CD4-positive, alpha-beta memory T cell (primary cell): ENCODE measurements at regions not wholly inside any gene's neighbourhood (a gene's known extent, or its start where the extent isn't known, plus 50 kb on each side); places are given as distances from the start of the nearest gene placed in this dataset.

Experiments used
- CTCF ChIA-PET: fragments of 350-600 bp; sonication (Branson Sonifier 250); formaldehyde crosslinking; loops from one replicate; lab custom pipeline; 2021; ENCODE audit warnings: inconsistent platforms; ENCODE audit not compliant: partially characterized antibody; lab: Charles Lee
- POLR2A ChIA-PET: fragments of 350-600 bp; sonication (Branson Sonifier 250); formaldehyde crosslinking; loops from one replicate; lab custom pipeline; 2021; ENCODE audit not compliant: partially characterized antibody; lab: Charles Lee
- DNase-seq, 5 donors: peaks; one replicate each; pipeline versions ENCODE4 v3.0.0 to v3.0.0-alpha.2; 2020 to 2022; ENCODE audit warnings: mixed read lengths in 1 of 5
- H3K27ac ChIP-seq: one replicate; pipeline ENCODE4 v1.7.0; 2013; ENCODE audit warnings: low read depth, low read length
- H3K27me3 ChIP-seq: 2 replicates; pipeline ENCODE4 v1.7.0; 2013; ENCODE audit warnings: mild to moderate bottlenecking, low read length, moderate library complexity; ENCODE audit not compliant: insufficient read depth
- H3K36me3 ChIP-seq: 2 replicates; pipeline ENCODE4 v1.7.0; 2013; ENCODE audit warnings: mild to moderate bottlenecking, low read length, moderate library complexity; ENCODE audit not compliant: insufficient read depth
- H3K4me1 ChIP-seq: 2 replicates; pipeline ENCODE4 v1.7.0; 2013; ENCODE audit warnings: mild to moderate bottlenecking, low read length, moderate library complexity; ENCODE audit not compliant: insufficient read depth
- H3K4me3 ChIP-seq, 2 donors: one replicate each; pipeline ENCODE4 v1.7.0; 2013; ENCODE audit warnings: low read length in 2 of 2, mild to moderate bottlenecking in 1 of 2
- H3K9me3 ChIP-seq, 2 donors: one replicate each; pipeline ENCODE4 v1.7.0; 2013; ENCODE audit warnings: low read length in 2 of 2, control low read depth in 1 of 2; ENCODE audit not compliant: control insufficient read depth in 1 of 2
- H3K27ac Mint-ChIP-seq, 7 donors: one replicate each; pipeline ENCODE4 v1.8.0; 2020 to 2021; ENCODE audit warnings: mixed read lengths in 7 of 7, mild to moderate bottlenecking in 6 of 7, inconsistent platforms in 3 of 7, moderate library complexity in 3 of 7
- H3K27me3 Mint-ChIP-seq, 2 donors: one replicate each; pipeline ENCODE4 v1.8.0; 2020 to 2021; ENCODE audit warnings: mixed read lengths in 2 of 2
- H3K36me3 Mint-ChIP-seq, 2 donors: one replicate each; pipeline ENCODE4 v1.8.0; 2020 to 2021; ENCODE audit warnings: mixed read lengths in 2 of 2, inconsistent platforms in 1 of 2, mild to moderate bottlenecking in 1 of 2
- H3K4me1 Mint-ChIP-seq, 4 donors: one replicate each; pipeline ENCODE4 v1.8.0; 2020 to 2021; ENCODE audit warnings: mixed read lengths in 4 of 4, mild to moderate bottlenecking in 1 of 4
- H3K4me3 Mint-ChIP-seq, 8 donors: one replicate each; pipeline ENCODE4 v1.8.0; 2020 to 2021; ENCODE audit warnings: mixed read lengths in 8 of 8, mild to moderate bottlenecking in 7 of 8, moderate library complexity in 6 of 8, inconsistent platforms in 3 of 8
- H3K9me3 Mint-ChIP-seq, 8 donors: one replicate each; pipeline ENCODE4 v1.8.0; 2020 to 2021; ENCODE audit warnings: mixed read lengths in 8 of 8, mild to moderate bottlenecking in 5 of 8, inconsistent platforms in 3 of 8, moderate library complexity in 1 of 8
- intact Hi-C: fragments of 100-400 bp; cut with micrococcal nuclease; formaldehyde crosslinking; loops from one replicate; pipeline ENCODE4 v1.15.1; 2023

DNA sequence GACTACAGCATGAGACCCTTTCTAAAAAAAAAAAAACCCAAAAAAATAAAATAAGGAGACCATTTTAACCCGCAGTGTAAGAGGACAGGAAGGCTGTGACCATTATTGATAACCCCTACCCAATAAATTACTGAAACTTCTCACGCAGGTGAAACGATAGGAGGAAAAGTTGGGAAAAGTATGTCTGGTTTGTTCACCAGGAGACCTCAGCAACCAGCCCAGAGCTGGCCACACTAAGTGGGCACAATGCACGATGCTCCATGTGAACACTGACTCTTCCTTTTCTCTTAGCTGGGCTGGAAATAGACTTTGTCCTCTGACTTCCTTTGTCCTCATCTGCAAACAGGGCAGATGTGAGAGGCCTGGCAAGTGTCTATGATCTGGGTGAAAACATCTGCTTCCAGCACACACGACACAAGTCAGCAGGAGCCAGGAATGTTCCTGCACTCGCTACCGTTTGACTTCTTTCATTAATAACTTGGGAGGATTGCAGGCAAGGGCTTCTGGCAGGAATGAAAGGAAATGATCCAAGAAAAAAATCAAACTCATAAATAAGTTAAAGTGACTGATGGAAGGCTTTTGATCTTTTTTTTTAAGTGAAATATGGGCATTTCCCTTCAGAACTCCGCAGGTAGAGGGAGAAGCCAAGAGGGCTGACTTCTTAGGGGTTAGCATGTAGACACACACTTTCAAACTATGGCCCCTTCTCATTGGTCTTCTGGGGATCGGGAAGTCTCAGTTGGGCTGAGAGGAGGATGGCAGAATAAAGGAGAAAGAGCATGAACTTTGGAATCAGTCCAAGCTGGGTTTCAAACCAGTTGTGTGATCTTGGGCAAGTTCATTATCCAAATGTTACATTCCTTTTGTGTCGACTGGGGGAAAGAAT is 137.4 kb upstream of the MYCN start:
- no peaks in the 10 kb centered on the region for H3K4me1 ChIP-seq

DNA sequence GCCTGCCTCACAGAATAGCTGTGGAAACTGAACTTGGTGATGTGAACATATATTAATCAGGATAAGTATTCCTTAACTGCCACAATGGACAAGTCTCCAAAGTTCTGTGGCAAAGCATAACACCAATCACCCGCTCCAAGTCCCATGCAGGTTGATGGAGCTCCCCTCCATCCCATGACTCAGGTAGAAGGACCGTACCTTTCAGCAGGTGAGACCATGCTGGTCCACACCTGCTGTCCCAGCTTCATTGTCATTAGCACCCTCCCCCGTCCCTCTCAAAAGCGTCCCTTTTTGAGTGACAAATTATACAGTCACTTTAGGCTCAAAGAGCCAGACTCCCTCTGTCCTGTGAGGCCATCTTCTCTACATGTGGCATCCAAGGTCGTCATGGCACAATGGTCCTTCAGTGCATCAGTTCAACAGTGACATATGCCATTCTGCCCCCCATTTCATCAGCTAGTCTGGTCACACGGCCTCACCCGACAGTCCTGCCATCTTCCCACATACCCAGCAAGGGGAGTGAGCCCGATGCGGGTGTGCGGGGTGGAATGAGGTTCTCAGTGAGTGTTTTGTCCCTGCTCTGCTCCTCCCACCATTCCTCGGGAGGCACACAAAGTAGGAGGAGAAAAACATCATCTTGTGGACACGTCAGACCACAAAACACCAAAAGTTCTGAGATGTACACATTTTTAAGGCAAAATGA is 136.7 kb upstream of the MYCN start:
- Mint-ChIP-seq H3K36me3 (no peaks in the 10 kb centered on the region), H3K9me3 (no peaks in the 10 kb centered on the region), H3K27me3 (peaks cover 2 to 5% of the 10 kb centered on the region in 2 donors), H3K27ac (no peak overlapping the region), H3K4me3 (no peak overlapping the region), H3K4me1 (no peaks in the 10 kb centered on the region)
- no peaks in the 10 kb centered on the region for H3K27me3 ChIP-seq
- H3K36me3 ChIP-seq, result no peaks in the 10 kb centered on the region
- CTCF ChIA-PET, result no interaction called here
- no peak for DNase-seq
- no peaks in the 10 kb centered on the region for H3K4me1 ChIP-seq
- no peak overlapping the region for H3K4me3 ChIP-seq
- no peaks in the 10 kb centered on the region for H3K9me3 ChIP-seq
- intact Hi-C loops, result no loop called here
- POLR2A ChIA-PET, result no interaction called here
- H3K27ac ChIP-seq, result no peak overlapping the region

More for the DNA sequence above, 137.4 kb upstream of the MYCN start:
- Mint-ChIP-seq H3K36me3 (no peaks in the 10 kb centered on the region), H3K9me3 (no peaks in the 10 kb centered on the region), H3K4me1 (no peaks in the 10 kb centered on the region), H3K27me3 (peaks cover 2 to 5% of the 10 kb centered on the region in 2 donors), H3K4me3 (no peak overlapping the region), H3K27ac (no peak overlapping the region)
- DNase-seq, result no peak
- CTCF ChIA-PET, result no interaction called here
- Histone ChIP-seq H3K36me3 (no peaks in the 10 kb centered on the region), H3K9me3 (no peaks in the 10 kb centered on the region), H3K4me3 (no peak overlapping the region), H3K27ac (no peak overlapping the region), H3K27me3 (no peaks in the 10 kb centered on the region)
- intact Hi-C loops, result no loop called here
- POLR2A ChIA-PET, result no interaction called here

DNA sequence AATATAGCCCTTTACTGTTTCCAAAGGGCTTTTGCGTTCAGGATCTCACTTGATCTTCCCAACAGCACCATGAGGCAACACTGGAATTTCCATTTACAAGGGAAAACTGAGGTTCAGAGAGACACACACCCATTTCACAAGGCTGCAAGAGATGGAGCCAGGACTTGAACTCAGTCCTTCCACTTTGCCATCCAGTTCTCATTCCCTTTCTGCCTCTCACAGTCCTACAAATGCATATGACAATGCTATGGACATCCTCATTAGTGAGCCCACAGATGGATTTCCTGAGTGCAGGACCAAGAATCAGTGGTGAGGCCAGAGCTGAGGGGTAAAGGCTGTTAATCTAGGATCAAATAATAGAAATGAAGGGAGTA is 136.1 kb upstream of the MYCN start:
- H3K36me3 Mint-ChIP-seq, result no peaks in the 10 kb centered on the region
- intact Hi-C loops, result no loop called here
- Histone ChIP-seq H3K4me3 (no peak overlapping the region), H3K27me3 (no peaks in the 10 kb centered on the region), H3K9me3 (no peaks in the 10 kb centered on the region), H3K27ac (no peak overlapping the region), H3K36me3 (no peaks in the 10 kb centered on the region), H3K4me1 (no peaks in the 10 kb centered on the region)
- no peaks in the 10 kb centered on the region for H3K4me1 Mint-ChIP-seq
- CTCF ChIA-PET, result no interaction called here
- POLR2A ChIA-PET, result no interaction called here
- H3K27me3 Mint-ChIP-seq, result peaks cover 2 to 5% of the 10 kb centered on the region in 2 donors
- no peak overlapping the region for H3K27ac Mint-ChIP-seq
- H3K9me3 Mint-ChIP-seq, result no peaks in the 10 kb centered on the region
- DNase-seq, result no peak
- no peak overlapping the region for H3K4me3 Mint-ChIP-seq

DNA sequence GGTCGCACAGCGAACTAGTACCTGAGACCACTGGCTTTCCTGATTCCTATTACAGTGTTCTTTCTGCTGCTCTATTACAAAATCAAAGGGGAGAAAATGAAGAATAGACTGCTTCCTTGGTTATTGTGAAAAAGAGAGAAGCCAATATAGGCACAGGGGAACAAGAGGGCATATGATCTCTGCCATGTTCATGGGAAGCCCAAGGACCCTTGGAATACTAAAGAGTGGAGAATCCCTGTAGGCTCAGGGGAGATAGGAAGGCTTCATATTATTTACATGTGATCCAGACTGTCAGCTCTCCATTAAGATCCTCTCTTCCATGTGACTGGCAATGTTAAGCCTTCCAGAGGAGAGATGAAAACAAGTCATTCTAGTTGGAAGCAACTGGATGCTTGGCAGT is 135.7 kb upstream of the MYCN start:
- intact Hi-C loops, result no loop called here
- Mint-ChIP-seq H3K9me3 (no peaks in the 10 kb centered on the region), H3K4me1 (no peaks in the 10 kb centered on the region), H3K36me3 (no peaks in the 10 kb centered on the region), H3K27me3 (peaks cover 2 to 5% of the 10 kb centered on the region in 2 donors), H3K27ac (no peak overlapping the region), H3K4me3 (no peak overlapping the region)
- H3K4me1 ChIP-seq, result no peaks in the 10 kb centered on the region
- no peaks in the 10 kb centered on the region for H3K27me3 ChIP-seq
- H3K27ac ChIP-seq, result no peak overlapping the region
- no peaks in the 10 kb centered on the region for H3K36me3 ChIP-seq
- H3K4me3 ChIP-seq, result no peak overlapping the region
- no peaks in the 10 kb centered on the region for H3K9me3 ChIP-seq
- ChIA-PET POLR2A (no interaction called here), CTCF (no interaction called here)
- no peak for DNase-seq

DNA sequence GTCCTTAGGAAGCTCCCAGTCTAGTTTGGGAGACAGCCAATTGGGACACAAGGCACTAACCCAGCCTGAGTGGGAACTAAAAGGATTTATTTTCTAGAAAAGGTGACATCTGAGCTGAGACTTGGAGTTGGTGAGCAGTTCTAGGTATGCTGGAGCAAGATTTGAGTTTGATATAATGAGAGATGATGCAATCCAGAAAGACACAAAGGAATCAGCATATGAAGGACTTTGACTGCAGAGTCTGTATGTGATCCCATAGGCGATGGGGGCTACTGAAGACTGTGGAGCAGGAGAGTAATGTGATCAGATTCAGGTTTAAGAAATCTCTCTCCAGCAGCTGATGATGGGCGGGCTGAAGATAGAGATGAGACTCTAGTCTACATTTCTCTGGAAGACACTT is 135.1 kb upstream of the MYCN start:
- no peaks in the 10 kb centered on the region for H3K27me3 ChIP-seq
- intact Hi-C loops, result no loop called here
- no peaks in the 10 kb centered on the region for H3K4me1 ChIP-seq
- no peaks in the 10 kb centered on the region for H3K36me3 Mint-ChIP-seq
- H3K9me3 Mint-ChIP-seq, result no peaks in the 10 kb centered on the region
- H3K4me3 Mint-ChIP-seq, result no peak overlapping the region
- no peaks in the 10 kb centered on the region for H3K9me3 ChIP-seq
- ChIA-PET POLR2A (no interaction called here), CTCF (no interaction called here)
- H3K27ac Mint-ChIP-seq, result no peak overlapping the region
- DNase-seq, result no peak
- no peak overlapping the region for H3K4me3 ChIP-seq
- H3K27ac ChIP-seq, result no peak overlapping the region
- no peaks in the 10 kb centered on the region for H3K36me3 ChIP-seq
- peaks cover 2 to 5% of the 10 kb centered on the region in 2 donors for H3K27me3 Mint-ChIP-seq
- H3K4me1 Mint-ChIP-seq, result no peaks in the 10 kb centered on the region

DNA sequence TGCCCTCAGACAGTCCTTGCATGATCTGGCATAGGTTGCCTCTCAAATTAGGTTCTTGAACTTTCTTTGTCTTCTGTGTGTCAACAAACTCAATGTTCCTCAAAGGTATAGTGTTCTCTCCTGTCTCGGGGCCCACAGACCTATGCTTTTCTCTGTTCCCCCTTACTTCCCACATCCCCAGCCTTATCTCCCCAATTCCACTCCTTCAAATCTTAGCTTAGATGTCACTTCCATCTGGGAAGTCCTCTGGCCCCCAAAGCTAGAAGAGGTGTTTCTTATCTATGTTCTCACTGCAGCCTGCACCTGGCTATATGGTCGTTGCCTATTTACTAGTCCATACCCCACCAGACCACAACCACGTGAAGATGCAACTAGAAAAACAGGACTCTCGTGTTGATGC is 134.6 kb upstream of the MYCN start:
- ChIA-PET POLR2A (no interaction called here), CTCF (no interaction called here)
- Histone ChIP-seq H3K27me3 (no peaks in the 10 kb centered on the region), H3K36me3 (no peaks in the 10 kb centered on the region), H3K27ac (no peak overlapping the region), H3K4me3 (no peak overlapping the region), H3K9me3 (no peaks in the 10 kb centered on the region), H3K4me1 (no peaks in the 10 kb centered on the region)
- H3K27me3 Mint-ChIP-seq, result peaks cover 2 to 5% of the 10 kb centered on the region in 2 donors
- DNase-seq, result no peak
- intact Hi-C loops, result no loop called here
- H3K36me3 Mint-ChIP-seq, result no peaks in the 10 kb centered on the region
- no peaks in the 10 kb centered on the region for H3K9me3 Mint-ChIP-seq
- no peak overlapping the region for H3K4me3 Mint-ChIP-seq
- no peaks in the 10 kb centered on the region for H3K4me1 Mint-ChIP-seq
- no peak overlapping the region for H3K27ac Mint-ChIP-seq

DNA sequence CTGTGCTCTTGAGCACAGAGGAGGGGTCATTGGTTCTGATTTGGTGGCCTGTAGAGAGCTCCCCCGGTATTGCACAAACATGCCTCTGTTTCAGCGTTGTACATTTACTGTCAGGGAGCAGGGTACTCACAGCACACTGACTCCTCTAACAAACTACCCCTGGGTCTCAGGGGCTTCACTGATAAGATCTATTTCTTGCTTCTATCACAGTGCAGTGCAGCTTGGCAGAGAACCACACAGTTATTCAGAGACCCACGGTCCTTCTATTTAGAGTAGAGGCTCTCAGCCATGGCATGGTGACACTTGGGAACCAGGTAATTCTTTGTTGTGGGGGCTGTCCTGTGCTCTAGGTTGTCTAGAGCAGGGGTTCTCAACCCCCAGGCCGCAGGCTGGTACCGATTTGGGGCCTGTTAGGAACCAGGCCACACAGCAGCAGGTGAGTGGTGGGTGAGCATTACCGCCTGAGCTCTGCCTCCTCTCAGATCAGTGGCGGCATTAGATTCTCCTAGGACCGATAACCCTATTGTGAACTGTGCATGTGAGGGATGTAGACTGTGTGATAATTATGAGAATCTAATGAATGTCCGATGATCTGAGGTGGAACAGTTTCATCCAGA is 133.4 kb upstream of the MYCN start:
- Histone ChIP-seq H3K27me3 (no peaks in the 10 kb centered on the region), H3K9me3 (no peaks in the 10 kb centered on the region), H3K4me1 (no peaks in the 10 kb centered on the region), H3K36me3 (no peaks in the 10 kb centered on the region), H3K4me3 (no peak overlapping the region), H3K27ac (no peak overlapping the region)
- Mint-ChIP-seq H3K27me3 (peaks cover 2 to 7% of the 10 kb centered on the region in 2 donors), H3K4me1 (no peaks in the 10 kb centered on the region), H3K4me3 (no peak overlapping the region), H3K36me3 (no peaks in the 10 kb centered on the region), H3K27ac (no peak overlapping the region), H3K9me3 (no peaks in the 10 kb centered on the region)
- DNase-seq, result no peak
- POLR2A ChIA-PET, result no interaction called here
- intact Hi-C loops, result no loop called here
- CTCF ChIA-PET, result no interaction called here
